ENCODE measurements at regions not wholly inside any gene's neighbourhood (a gene's known extent, or its start where the extent isn't known, plus 50 kb on each side); places are given as distances from the start of the nearest gene placed in this dataset.
"Not testable (repeated sequence)": the region's sequence is repeated elsewhere in the genome, so short reads cannot be mapped to it uniquely, and the experiment has no call there.

GRCh38 chr9:25117791-25118190, 560.5 kb downstream of the TUSC1 start:
- peaks cover 16% of the 10 kb centered on the region for H3K9me3 Mint-ChIP-seq
- no peaks in the 10 kb centered on the region for H3K4me1 Mint-ChIP-seq
- no peak overlapping the region for H3K27ac Mint-ChIP-seq (ENCODE audit: low read depth)
- H3K4me3 Mint-ChIP-seq = no peak overlapping the region
- no peak for ATAC-seq (replicated peaks; ENCODE audit: extremely low read depth, poor library complexity, severe bottlenecking)
- no peaks in the 10 kb centered on the region for H3K27me3 Mint-ChIP-seq
- no peak for DNase-seq (ENCODE audit: low spot score in 2 of 2)
- no peaks in the 10 kb centered on the region for H3K36me3 Mint-ChIP-seq (ENCODE audit: insufficient read depth)

- not testable (repeated sequence) for H3K27me3 Mint-ChIP-seq; DNase-seq (ENCODE audit: low spot score in 2 of 2); H3K27ac Mint-ChIP-seq (ENCODE audit: low read depth); H3K4me3 Mint-ChIP-seq; H3K4me1 Mint-ChIP-seq; ATAC-seq (replicated peaks; ENCODE audit: extremely low read depth, poor library complexity, severe bottlenecking); H3K36me3 Mint-ChIP-seq (ENCODE audit: insufficient read depth)
- peaks cover 14% of the 10 kb centered on the region for H3K9me3 Mint-ChIP-seq
These were observed 556.5 kb upstream of the IZUMO3 start for GRCh38 chr9:25102204-25102603.

DNA sequence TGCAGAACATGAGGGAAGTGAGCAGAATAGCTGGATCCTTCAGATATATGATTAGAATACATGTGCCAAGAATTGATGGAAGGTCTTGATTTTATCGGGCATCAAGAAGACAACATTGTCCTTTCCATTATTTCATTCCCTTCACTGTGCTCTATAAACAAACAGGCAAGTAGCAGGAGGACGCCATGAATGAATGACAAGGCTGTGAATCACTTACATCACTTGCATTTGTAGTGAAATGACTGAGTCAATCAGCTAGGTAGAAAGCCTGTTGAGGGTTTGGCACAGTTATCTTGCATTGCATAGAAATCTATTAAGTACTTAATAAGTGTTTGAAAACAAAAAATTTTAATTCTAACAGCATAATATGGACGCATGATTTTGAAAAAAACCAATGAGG, 548.8 kb upstream of the IZUMO3 start:
- no peak for ATAC-seq (replicated peaks; ENCODE audit: extremely low read depth, poor library complexity, severe bottlenecking)
- Mint-ChIP-seq H3K36me3 (ENCODE audit: insufficient read depth) (peaks cover 2% of the 10 kb centered on the region), H3K4me3 (no peak overlapping the region), H3K27ac (ENCODE audit: low read depth) (no peak overlapping the region), H3K27me3 (no peaks in the 10 kb centered on the region), H3K4me1 (no peaks in the 10 kb centered on the region), H3K9me3 (peaks cover 5% of the 10 kb centered on the region)
- no peak for DNase-seq (ENCODE audit: low spot score in 2 of 2)

- Mint-ChIP-seq H3K4me1 (no peaks in the 10 kb centered on the region), H3K27ac (ENCODE audit: low read depth) (no peak overlapping the region), H3K9me3 (peaks cover 24% of the 10 kb centered on the region), H3K27me3 (no peaks in the 10 kb centered on the region), H3K4me3 (no peak overlapping the region), H3K36me3 (ENCODE audit: insufficient read depth) (no peaks in the 10 kb centered on the region)
- ATAC-seq (replicated peaks; ENCODE audit: extremely low read depth, poor library complexity, severe bottlenecking) (no peak), DNase-seq (ENCODE audit: low spot score in 2 of 2) (no peak)
These were observed 532.5 kb upstream of the IZUMO3 start for GRCh38 chr9:25078202-25078601.

DNA sequence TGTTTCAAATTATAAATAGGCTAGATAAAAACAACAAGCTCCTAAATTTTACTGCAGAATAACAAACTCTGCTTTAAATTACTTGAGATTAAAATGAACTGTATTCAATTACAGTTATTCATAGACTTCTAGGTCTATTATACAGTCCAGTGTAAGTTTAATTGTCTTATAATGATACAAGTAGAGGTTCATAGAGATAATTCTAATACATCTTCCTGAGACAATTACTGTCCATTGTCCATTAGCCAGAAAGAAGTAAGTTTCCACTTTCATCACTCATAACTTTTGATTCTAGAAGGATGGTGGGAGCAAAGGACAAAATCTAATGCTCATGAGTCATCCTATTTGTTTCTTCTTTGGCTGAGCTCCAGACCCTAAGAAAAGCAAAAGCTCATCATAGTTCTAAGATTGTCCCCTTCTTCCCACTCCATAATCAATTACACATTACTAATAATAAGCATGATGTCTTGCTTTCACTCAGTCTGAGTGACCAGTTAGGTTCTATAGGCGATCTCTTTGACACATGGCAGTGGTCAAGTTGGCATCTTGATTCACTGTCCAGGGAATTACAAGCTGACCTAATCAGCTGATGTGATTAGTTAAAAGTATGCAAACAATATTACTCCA, 502.5 kb upstream of the IZUMO3 start:
- Mint-ChIP-seq H3K4me1 (no peaks in the 10 kb centered on the region), H3K36me3 (ENCODE audit: insufficient read depth) (no peaks in the 10 kb centered on the region), H3K4me3 (no peak overlapping the region), H3K27me3 (no peaks in the 10 kb centered on the region), H3K9me3 (peaks cover 8% of the 10 kb centered on the region), H3K27ac (ENCODE audit: low read depth) (no peak overlapping the region)
- no peak for ATAC-seq (replicated peaks; ENCODE audit: extremely low read depth, poor library complexity, severe bottlenecking)
- DNase-seq (ENCODE audit: low spot score in 2 of 2) = no peak

- H3K36me3 Mint-ChIP-seq (ENCODE audit: insufficient read depth); DNase-seq (ENCODE audit: low spot score in 2 of 2); ATAC-seq (replicated peaks; ENCODE audit: extremely low read depth, poor library complexity, severe bottlenecking); H3K4me3 Mint-ChIP-seq; H3K27ac Mint-ChIP-seq (ENCODE audit: low read depth); H3K27me3 Mint-ChIP-seq; H3K4me1 Mint-ChIP-seq: not testable (repeated sequence)
- peaks cover 21% of the 10 kb centered on the region for H3K9me3 Mint-ChIP-seq
These were observed 499.8 kb upstream of the IZUMO3 start for GRCh38 chr9:25045469-25045868.

DNA sequence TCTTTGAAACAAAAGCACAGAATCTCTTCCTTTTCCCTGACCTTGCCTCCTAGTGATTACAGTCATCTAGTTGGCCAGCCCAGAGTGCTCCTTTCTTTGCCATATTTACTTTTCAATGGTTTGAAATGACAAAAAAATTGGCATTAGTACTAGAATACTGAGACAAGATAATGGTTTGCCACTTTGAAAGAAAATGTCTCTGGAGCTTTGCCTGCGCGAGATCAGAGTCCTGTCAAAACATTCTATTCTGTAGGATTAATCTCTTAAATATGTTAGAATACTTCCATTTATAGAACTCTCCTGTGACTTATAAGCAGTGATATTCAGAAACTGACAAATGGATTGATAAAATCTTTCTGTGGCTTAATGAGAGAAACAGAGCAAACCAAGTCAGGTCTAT, 484.0 kb upstream of the IZUMO3 start:
- no peaks in the 10 kb centered on the region for H3K27me3 Mint-ChIP-seq
- no peaks in the 10 kb centered on the region for H3K4me1 Mint-ChIP-seq
- no peak overlapping the region for H3K4me3 Mint-ChIP-seq
- ATAC-seq (replicated peaks; ENCODE audit: extremely low read depth, poor library complexity, severe bottlenecking) (no peak), DNase-seq (ENCODE audit: low spot score in 2 of 2) (no peak)
- peaks cover 5% of the 10 kb centered on the region for H3K9me3 Mint-ChIP-seq
- H3K27ac Mint-ChIP-seq (ENCODE audit: low read depth) = no peak overlapping the region
- no peaks in the 10 kb centered on the region for H3K36me3 Mint-ChIP-seq (ENCODE audit: insufficient read depth)

GRCh38 chr9:25025686-25026085, 480.0 kb upstream of the IZUMO3 start:
- Mint-ChIP-seq H3K4me3 (no peak overlapping the region), H3K4me1 (no peaks in the 10 kb centered on the region)

DNA sequence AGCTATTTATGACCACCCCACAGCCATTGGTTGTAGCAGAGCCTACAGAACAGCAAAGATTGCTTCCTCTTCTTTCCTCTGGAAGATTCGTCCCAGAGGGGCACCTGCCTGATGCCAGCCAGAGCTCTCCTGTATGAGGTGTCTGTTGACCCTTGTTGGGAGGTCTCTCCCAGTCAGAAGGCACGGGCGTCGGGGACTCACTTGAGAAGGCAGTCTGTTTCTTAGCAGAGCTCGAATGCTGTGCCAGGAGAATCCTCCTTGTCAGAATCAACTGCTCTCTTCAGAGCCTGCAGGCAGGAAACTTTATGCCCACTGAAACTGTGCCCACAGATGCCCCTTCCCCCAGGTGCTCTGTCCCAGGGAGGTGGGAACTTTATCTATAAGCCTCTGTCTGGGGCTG, 479.5 kb upstream of the IZUMO3 start:
- H3K9me3 Mint-ChIP-seq = peaks cover 34% of the 10 kb centered on the region
- DNase-seq (ENCODE audit: low spot score in 2 of 2) = no peak
- no peaks in the 10 kb centered on the region for H3K4me1 Mint-ChIP-seq
- no peaks in the 10 kb centered on the region for H3K27me3 Mint-ChIP-seq
- no peak overlapping the region for H3K4me3 Mint-ChIP-seq
- ATAC-seq (replicated peaks; ENCODE audit: extremely low read depth, poor library complexity, severe bottlenecking) = no peak
- no peak overlapping the region for H3K27ac Mint-ChIP-seq (ENCODE audit: low read depth)
- no peaks in the 10 kb centered on the region for H3K36me3 Mint-ChIP-seq (ENCODE audit: insufficient read depth)

More at GRCh38 chr9:25025686-25026085, 480.0 kb upstream of the IZUMO3 start:
- H3K9me3 Mint-ChIP-seq = peaks cover 31% of the 10 kb centered on the region
- DNase-seq (ENCODE audit: low spot score in 2 of 2) = no peak
- ATAC-seq (replicated peaks; ENCODE audit: extremely low read depth, poor library complexity, severe bottlenecking) = no peak
- no peak overlapping the region for H3K27ac Mint-ChIP-seq (ENCODE audit: low read depth)
- no peaks in the 10 kb centered on the region for H3K36me3 Mint-ChIP-seq (ENCODE audit: insufficient read depth)
- no peaks in the 10 kb centered on the region for H3K27me3 Mint-ChIP-seq

GRCh38 chr9:25017779-25018178, 472.1 kb upstream of the IZUMO3 start:
- H3K27me3 Mint-ChIP-seq = no peaks in the 10 kb centered on the region
- no peaks in the 10 kb centered on the region for H3K36me3 Mint-ChIP-seq (ENCODE audit: insufficient read depth)
- no peaks in the 10 kb centered on the region for H3K4me1 Mint-ChIP-seq
- ATAC-seq (replicated peaks; ENCODE audit: extremely low read depth, poor library complexity, severe bottlenecking) (no peak), DNase-seq (ENCODE audit: low spot score in 2 of 2) (no peak)
- peaks cover 34% of the 10 kb centered on the region for H3K9me3 Mint-ChIP-seq
- H3K4me3 Mint-ChIP-seq = no peak overlapping the region
- H3K27ac Mint-ChIP-seq (ENCODE audit: low read depth) = no peak overlapping the region

DNA sequence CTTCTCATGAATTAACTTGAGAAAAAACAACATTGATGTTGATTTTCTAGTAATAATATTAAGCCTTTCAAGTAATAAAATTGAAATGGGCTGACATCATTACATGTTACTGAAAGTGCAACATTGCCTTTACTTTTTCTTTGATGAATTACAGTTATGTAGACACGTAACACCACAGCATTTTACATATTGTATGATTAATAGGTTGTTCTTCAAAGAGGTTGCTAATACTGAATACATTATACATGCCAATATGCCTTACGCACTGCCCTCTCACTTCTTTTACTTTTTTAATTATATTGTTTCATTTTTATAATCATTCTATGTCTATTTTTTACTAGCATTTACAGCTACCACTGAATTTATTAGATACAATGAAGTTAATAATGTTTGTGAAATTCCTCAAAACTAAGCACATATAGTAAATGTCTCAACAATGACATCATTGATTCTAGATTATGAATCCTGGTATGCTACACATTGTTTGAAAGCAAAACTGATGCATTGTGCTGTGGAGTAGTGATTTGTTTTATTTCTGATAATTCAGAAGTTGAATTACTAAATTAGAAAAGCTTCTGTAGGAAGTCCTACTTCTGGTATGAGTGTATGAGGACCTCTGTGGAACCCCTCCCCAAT, 464.4 kb upstream of the IZUMO3 start:
- H3K4me1 Mint-ChIP-seq = no peaks in the 10 kb centered on the region
- ATAC-seq (replicated peaks; ENCODE audit: extremely low read depth, poor library complexity, severe bottlenecking) = no peak

GRCh38 chr9:25003686-25004085, 458.0 kb upstream of the IZUMO3 start:
- Mint-ChIP-seq H3K27me3 (no peaks in the 10 kb centered on the region), H3K36me3 (ENCODE audit: insufficient read depth) (no peaks in the 10 kb centered on the region), H3K27ac (ENCODE audit: low read depth) (no peak overlapping the region), H3K9me3 (peaks cover 27% of the 10 kb centered on the region), H3K4me3 (no peak overlapping the region), H3K4me1 (no peaks in the 10 kb centered on the region)
- ATAC-seq (replicated peaks; ENCODE audit: extremely low read depth, poor library complexity, severe bottlenecking) = no peak
- no peak for DNase-seq (ENCODE audit: low spot score in 2 of 2)

More for the DNA sequence above, 464.4 kb upstream of the IZUMO3 start:
- no peak for DNase-seq (ENCODE audit: low spot score in 2 of 2)
- Mint-ChIP-seq H3K4me3 (no peak overlapping the region), H3K36me3 (ENCODE audit: insufficient read depth) (no peaks in the 10 kb centered on the region), H3K27ac (ENCODE audit: low read depth) (no peak overlapping the region), H3K27me3 (no peaks in the 10 kb centered on the region), H3K9me3 (peaks cover 11% of the 10 kb centered on the region)

DNA sequence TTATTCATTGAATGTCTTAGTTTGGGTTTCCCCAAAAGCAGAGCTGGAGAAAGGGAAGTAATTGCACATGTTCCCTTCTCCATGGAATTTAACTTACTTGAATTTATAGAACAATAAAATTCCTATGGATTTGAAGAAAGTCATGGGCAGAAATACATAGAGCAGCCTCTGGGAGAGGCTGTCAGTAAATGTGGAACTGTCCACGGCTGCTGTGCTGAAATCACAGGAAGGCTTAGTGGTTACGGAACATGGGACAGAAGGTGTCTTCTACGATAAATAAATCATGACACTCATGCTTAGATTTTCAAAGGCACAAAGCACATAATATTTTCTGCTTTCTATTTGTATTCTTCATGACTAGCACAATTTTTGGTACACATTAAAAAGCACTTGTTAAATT, 440.6 kb upstream of the IZUMO3 start:
- Mint-ChIP-seq H3K9me3 (peaks cover 29% of the 10 kb centered on the region), H3K36me3 (ENCODE audit: insufficient read depth) (peaks cover 2% of the 10 kb centered on the region), H3K27me3 (no peaks in the 10 kb centered on the region)

More for the DNA sequence above, 440.6 kb upstream of the IZUMO3 start:
- no peaks in the 10 kb centered on the region for H3K4me1 Mint-ChIP-seq
- DNase-seq (ENCODE audit: low spot score in 2 of 2) (no peak), ATAC-seq (replicated peaks; ENCODE audit: extremely low read depth, poor library complexity, severe bottlenecking) (no peak)
- no peak overlapping the region for H3K27ac Mint-ChIP-seq (ENCODE audit: low read depth)
- no peak overlapping the region for H3K4me3 Mint-ChIP-seq
